Heart right ventricle (tissue), 16 donors: ENCODE measurements at regions not wholly inside any gene's neighbourhood (a gene's known extent, or its start where the extent isn't known, plus 50 kb on each side); places are given as distances from the start of the nearest gene placed in this dataset.
"Not testable (repeated sequence)": the region's sequence is repeated elsewhere in the genome, so short reads cannot be mapped to it uniquely, and the experiment has no call there.

Source experiments
- ATAC-seq, 8 donors: fragments of 200-7000 bp; cut with Tn5 transposase; one replicate each; pipeline ENCODE4 v1.9.1; 2020; ENCODE audit warnings: mild to moderate bottlenecking in 8 of 8, moderate library complexity in 8 of 8, moderate number of reproducible peaks in 1 of 8
- DNase-seq, 2 donors: peaks; one replicate each; pipeline ENCODE4 v3.0.0-alpha.2; 2020
- H3K27ac ChIP-seq, 10 donors: fragments of 200-600 bp; sonication (generic) in 2 of 10; one replicate each; pipeline versions ENCODE4 v1.5.0 to v1.8.0; 2020 to 2022; ENCODE audit warnings: mild to moderate bottlenecking in 3 of 10
- H3K27me3 ChIP-seq, 7 donors: fragments of 200-600 bp; one replicate each; pipeline ENCODE4 v1.8.0; 2021 to 2022; ENCODE audit warnings: mild to moderate bottlenecking in 2 of 7
- H3K36me3 ChIP-seq, 9 donors: fragments of 200-600 bp; sonication (generic) in 1 of 9; one replicate each; pipeline versions ENCODE4 v1.5.0 to v1.8.0; 2020 to 2022; ENCODE audit warnings: mild to moderate bottlenecking in 2 of 9
- H3K4me1 ChIP-seq, 9 donors: fragments of 200-600 bp; sonication (generic) in 1 of 9; one replicate each; pipeline versions ENCODE4 v1.5.0 to v1.8.0; 2020 to 2022; ENCODE audit warnings: mild to moderate bottlenecking in 4 of 9
- H3K4me3 ChIP-seq, 10 donors: fragments of 200-600 bp; sonication (generic) in 2 of 10; one replicate each; pipeline versions ENCODE4 v1.5.0 to v1.8.0; 2020 to 2022; ENCODE audit warnings: mild to moderate bottlenecking in 7 of 10, moderate library complexity in 2 of 10
- H3K9me3 ChIP-seq, 11 donors: fragments of 200-600 bp in 10 of 11; sonication (generic) in 2 of 11; one replicate each; pipeline versions ENCODE4 v1.5.0 to v1.8.0; 2013 to 2022; ENCODE audit warnings: mild to moderate bottlenecking in 2 of 11, control low read depth in 1 of 11, moderate library complexity in 1 of 11
- WGBS, 2 donors: extraction: QIAGEN DNeasy Blood & Tissue Kit; methylation state at CpG; one replicate each; pipeline ENCODE4 v1.1.7; 2013; ENCODE audit warnings: inconsistent platforms in 1 of 2; 5-methylcytosine and 5-hydroxymethylcytosine counted together
- intact Hi-C, 10 donors: fragments of 100-400 bp; cut with DNase I; formaldehyde crosslinking; loops; one replicate each; pipeline versions ENCODE4 v1.11.1 to v1.14.2; 2022
- TF ChIP-seq, protein P1 (sequence below), 9 donors: fragments of 200-600 bp; sonication (generic) in 2 of 9; IDR thresholded peaks; one replicate each; pipeline versions ENCODE4 v1.5.0 to v1.8.0; 2021 to 2022; ENCODE audit warnings: antibody characterized with exemption in 9 of 9, mild to moderate bottlenecking in 5 of 9, moderate library complexity in 1 of 9
- donor health status: Arrhythmogenic right ventricular cardiomyopathy.
- donor health status: ischemic (EF 13 %, LVEDD 7.1; RV severe dilation, severe dysfunction).
- donor health status: healthy with polysubstance abuse.
- donor health status: DM: no; HTN: yes; CAD: no.
- donor health status: DM: no; HTN: no; CAD: no.
- donor health status: ischemic (EF 25% LVEDD 6.9; RV normal size, moderate dysfunction).
- donor health status: ischemic (EF 25% LVEDD 5.7; RV mildly dilated, moderate dysfunction).
- donor health status: healthy.
- donor health status: DM: yes; HTN: yes; CAD: no.
- donor health status: Ischemic cardiomyopathy.
- donor health status: ischemic (EF 35%, LVEDD 5.7; RV mildly dilated, moderate dysfunction).
- donor health status: nonischemic (EF 11% LVEDD 7.7; RV severe dilation, severe dysfunction).
- donor health status: DM: yes; HTN: yes; CAD: no.
- donor health status: PGD.
- donor health status: ischemic (EF 29% LVEDD 5.4; RV normal size, mild dysfunction).
- donor health status: nonischemic (EF 23%, LVEDD 6.1; RV moderate dilation, normal function).

DNA sequence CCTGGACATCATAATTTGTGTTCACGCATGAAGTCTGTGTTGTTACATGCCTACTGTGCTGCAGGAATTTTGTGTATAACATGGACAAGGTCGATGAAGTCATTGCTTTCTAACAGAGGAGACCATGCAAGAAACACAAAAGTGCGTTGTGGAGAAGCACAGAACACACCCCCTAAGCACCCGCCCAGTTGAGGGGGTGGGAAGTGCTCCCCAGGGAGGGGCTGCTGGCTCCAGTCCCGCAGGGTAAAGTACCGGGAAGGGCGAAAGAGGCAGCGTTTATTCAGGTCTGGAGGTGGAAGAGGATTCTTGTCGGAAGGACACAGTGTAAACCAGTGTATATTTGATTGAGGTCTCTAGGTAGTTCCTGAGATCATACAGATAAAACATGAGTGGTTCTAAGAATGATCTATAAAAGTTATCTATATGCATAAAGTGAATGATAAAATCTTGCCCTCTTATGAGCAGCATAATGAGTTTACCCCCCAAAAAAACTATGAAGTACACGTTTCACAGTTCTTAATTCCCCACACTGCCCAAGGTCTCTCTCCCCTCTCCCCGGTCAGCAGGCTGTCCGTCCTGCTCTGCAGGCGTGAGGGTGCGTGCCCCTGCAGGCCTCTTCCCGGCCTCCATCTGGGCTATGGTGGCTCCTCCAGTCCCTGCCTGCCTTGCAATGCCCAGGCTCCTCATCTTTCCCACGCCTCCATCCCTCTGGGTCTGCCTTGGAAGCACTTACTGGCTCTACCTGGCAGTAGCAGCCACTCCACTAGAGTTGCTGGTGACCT is 159.7 kb downstream of the THBS2 start:
- H3K4me3 ChIP-seq, result no peak overlapping the region
- DNase-seq, result no peak
- intact Hi-C loops, result no loop called here
- ATAC-seq, result no peak
- H3K27ac ChIP-seq, result no peak overlapping the region
- peaks cover 0 to 8% (median 0%) of the 10 kb centered on the region in 7 donors for H3K27me3 ChIP-seq
- TF ChIP-seq, protein P1, sequence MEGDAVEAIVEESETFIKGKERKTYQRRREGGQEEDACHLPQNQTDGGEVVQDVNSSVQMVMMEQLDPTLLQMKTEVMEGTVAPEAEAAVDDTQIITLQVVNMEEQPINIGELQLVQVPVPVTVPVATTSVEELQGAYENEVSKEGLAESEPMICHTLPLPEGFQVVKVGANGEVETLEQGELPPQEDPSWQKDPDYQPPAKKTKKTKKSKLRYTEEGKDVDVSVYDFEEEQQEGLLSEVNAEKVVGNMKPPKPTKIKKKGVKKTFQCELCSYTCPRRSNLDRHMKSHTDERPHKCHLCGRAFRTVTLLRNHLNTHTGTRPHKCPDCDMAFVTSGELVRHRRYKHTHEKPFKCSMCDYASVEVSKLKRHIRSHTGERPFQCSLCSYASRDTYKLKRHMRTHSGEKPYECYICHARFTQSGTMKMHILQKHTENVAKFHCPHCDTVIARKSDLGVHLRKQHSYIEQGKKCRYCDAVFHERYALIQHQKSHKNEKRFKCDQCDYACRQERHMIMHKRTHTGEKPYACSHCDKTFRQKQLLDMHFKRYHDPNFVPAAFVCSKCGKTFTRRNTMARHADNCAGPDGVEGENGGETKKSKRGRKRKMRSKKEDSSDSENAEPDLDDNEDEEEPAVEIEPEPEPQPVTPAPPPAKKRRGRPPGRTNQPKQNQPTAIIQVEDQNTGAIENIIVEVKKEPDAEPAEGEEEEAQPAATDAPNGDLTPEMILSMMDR (IDR thresholded peaks at IDR 0.05), result no peak
- WGBS, 2 donors, result 79% methylated on average over 16 of the region's 16 CpGs
- peaks cover 0 to 27% (median 13%) of the 10 kb centered on the region in 11 donors for H3K9me3 ChIP-seq
- H3K4me1 ChIP-seq, result peaks cover 0 to 4% (median 0%) of the 10 kb centered on the region in 9 donors
- no peaks in the 10 kb centered on the region for H3K36me3 ChIP-seq

DNA sequence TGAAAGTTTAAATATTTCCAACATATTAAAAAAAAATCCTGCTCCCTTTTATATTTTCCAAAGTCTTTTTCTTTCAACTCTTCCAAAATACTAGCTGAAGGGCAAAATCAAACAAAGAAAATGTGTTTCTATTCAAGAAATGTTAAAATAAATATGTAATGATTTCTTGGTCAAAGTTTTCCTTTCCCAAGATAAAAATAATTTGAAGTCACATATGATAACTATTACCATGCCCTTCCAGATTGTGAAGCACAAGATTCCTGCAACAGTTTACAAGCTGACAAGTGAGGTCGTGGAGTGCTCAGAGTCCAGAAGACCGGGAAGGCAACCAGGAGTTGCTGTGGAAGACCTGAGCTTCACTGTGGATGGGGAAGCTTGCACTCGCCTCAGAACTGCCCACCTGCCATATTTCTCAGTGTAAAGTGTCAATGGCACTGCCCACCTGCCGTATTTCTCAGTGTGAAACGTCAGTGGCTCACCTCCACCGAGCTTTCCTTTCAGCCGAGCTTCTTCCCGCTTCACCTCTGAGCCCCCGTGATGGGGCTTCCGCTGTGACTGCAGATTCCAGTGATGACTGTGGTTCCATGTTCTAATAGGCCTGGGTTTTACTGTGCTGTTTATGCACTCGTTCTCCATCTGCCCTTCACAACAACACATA is 160.5 kb downstream of the THBS2 start:
- WGBS, 2 donors, result 66 to 71% methylated on average over 11 of the region's 11 CpGs
- DNase-seq (no peak), ATAC-seq (no peak)
- H3K4me3 ChIP-seq, result no peak overlapping the region
- H3K27me3 ChIP-seq, result peaks cover 0 to 8% (median 0%) of the 10 kb centered on the region in 7 donors
- TF ChIP-seq, protein P1 (IDR thresholded peaks at IDR 0.05), result no peak
- no peak overlapping the region for H3K27ac ChIP-seq
- H3K4me1 ChIP-seq, result peaks cover 0 to 4% (median 0%) of the 10 kb centered on the region in 9 donors
- peaks cover 0 to 27% (median 13%) of the 10 kb centered on the region in 11 donors for H3K9me3 ChIP-seq
- H3K36me3 ChIP-seq, result no peaks in the 10 kb centered on the region
- intact Hi-C loops, result no loop called here

DNA sequence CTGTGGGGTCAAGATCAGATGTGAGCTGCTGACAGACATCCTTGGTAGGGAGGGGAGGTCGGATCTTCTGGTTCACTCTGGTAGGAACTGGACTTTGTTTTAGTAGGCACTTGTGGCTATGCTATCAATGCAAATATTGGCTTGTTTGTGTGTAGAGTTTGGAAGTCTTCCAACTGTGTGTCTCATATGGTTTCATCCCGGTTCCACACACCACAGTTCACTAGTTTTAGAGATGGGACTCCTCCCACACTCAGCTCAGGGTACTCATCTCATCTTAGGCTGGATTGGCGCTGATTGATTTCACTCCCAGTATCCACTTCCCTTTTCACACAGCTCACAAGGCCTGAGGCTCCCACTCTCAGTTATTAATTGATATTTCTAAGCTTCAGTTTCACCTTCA is 161.3 kb downstream of the THBS2 start:
- Histone ChIP-seq H3K36me3 (no peaks in the 10 kb centered on the region), H3K9me3 (peaks cover 0 to 27% (median 13%) of the 10 kb centered on the region in 11 donors), H3K27me3 (peaks cover 0 to 3% (median 0%) of the 10 kb centered on the region in 7 donors), H3K27ac (no peak overlapping the region), H3K4me3 (no peak overlapping the region), H3K4me1 (peaks cover 0 to 3% (median 0%) of the 10 kb centered on the region in 9 donors)
- 58 to 60% methylated on average over 3 of the region's 3 CpGs for WGBS, 2 donors
- DNase-seq, result no peak
- TF ChIP-seq, protein P1 (IDR thresholded peaks at IDR 0.05), result no peak
- intact Hi-C loops, result no loop called here
- ATAC-seq, result no peak

DNA sequence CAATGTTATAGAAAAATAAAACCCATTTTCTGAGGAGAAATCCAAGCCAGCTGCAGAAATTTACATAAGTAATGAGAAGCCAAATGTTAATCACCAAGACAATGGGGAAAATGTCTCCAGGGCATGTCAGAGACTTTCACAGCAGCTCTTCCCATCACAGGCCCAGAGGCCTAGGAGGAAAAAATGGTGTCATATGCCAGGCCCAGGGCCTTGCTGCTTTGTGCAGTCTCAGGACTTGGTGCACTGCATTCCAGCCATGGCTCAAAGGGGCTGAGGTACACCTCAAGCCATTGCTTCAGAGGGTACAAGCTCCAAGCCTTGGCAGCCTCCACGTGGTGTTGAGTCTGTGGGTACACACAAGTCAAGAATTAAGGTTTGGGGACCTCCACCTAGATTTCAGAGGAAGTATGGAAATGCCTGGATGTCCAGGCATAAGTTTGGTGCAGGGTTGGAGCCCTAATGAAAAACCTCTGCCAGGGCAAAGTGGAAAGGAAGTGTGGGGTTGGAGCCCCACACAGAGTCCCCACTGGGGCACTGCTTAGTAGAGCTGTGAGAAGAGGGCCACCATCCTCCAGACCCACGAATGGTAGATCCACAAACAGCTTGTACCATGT is 163.0 kb downstream of the THBS2 start:
- ATAC-seq, H3K4me1 ChIP-seq, intact Hi-C loops, H3K27me3 ChIP-seq, H3K36me3 ChIP-seq, DNase-seq, H3K27ac ChIP-seq, H3K4me3 ChIP-seq: not testable (repeated sequence)
- WGBS, 2 donors, result 45 to 50% methylated on average over 2 of the region's 2 CpGs
- H3K9me3 ChIP-seq, result peaks cover 0 to 27% (median 13%) of the 10 kb centered on the region in 11 donors
